SK-N-SH treated with all-trans-retinoic acid at 6 μM for 48 hours (cell line): ENCODE measurements at regions not wholly inside any gene's neighbourhood (a gene's known extent, or its start where the extent isn't known, plus 50 kb on each side); places are given as distances from the start of the nearest gene placed in this dataset.
"Not testable (repeated sequence)": the region's sequence is repeated elsewhere in the genome, so short reads cannot be mapped to it uniquely, and the experiment has no call there.

Experiments
- ARNTL ChIP-seq: fragments of 450-650 bp; formaldehyde crosslinking; IDR thresholded peaks from 2 replicates; pipeline ENCODE4 v1.5.0; 2020; ENCODE audit warnings: low read depth, mild to moderate bottlenecking, moderate library complexity, borderline replicate concordance
- CSRNP3 ChIP-seq: fragments of 250-450 bp; sonication (Bioruptor Pico); IDR thresholded peaks from 2 replicates; pipeline ENCODE4 v1.5.1; 2021; ENCODE audit warnings: mild to moderate bottlenecking, moderate library complexity
- ESRRG ChIP-seq: fragments of 250-450 bp; sonication (Bioruptor Pico); IDR thresholded peaks from 2 replicates; pipeline ENCODE4 v1.6.1; 2021; ENCODE audit warnings: mild to moderate bottlenecking
- OSR1 ChIP-seq: fragments of 250-450 bp; sonication (Bioruptor Pico); IDR thresholded peaks from 2 replicates; pipeline ENCODE4 v1.8.0; 2022; ENCODE audit warnings: moderate library complexity, mild to moderate bottlenecking, inconsistent platforms
- PATZ1 ChIP-seq: fragments of 250-450 bp; sonication (Bioruptor Pico); IDR thresholded peaks from 2 replicates; pipeline ENCODE4 v1.8.0; 2020; ENCODE audit warnings: mild to moderate bottlenecking, moderate library complexity, borderline replicate concordance
- POU6F1 ChIP-seq: fragments of 250-450 bp; sonication (Bioruptor Pico); IDR thresholded peaks from 2 replicates; pipeline ENCODE4 v1.8.0; 2021; ENCODE audit warnings: low read depth, mild to moderate bottlenecking, moderate library complexity, borderline replicate concordance
- PPARA ChIP-seq: fragments of 250-450 bp; sonication (Bioruptor Pico); IDR thresholded peaks from 2 replicates; pipeline ENCODE4 v1.5.0; 2020; ENCODE audit warnings: mild to moderate bottlenecking, borderline replicate concordance
- RARB ChIP-seq: fragments of 250-450 bp; sonication (Bioruptor Pico); IDR thresholded peaks from 2 replicates; pipeline ENCODE4 v1.8.0; 2021; ENCODE audit warnings: mild to moderate bottlenecking, moderate library complexity
- TSHZ2 ChIP-seq: fragments of 250-450 bp; sonication (Bioruptor Pico); IDR thresholded peaks from 2 replicates; pipeline ENCODE4 v1.5.0; 2020; ENCODE audit warnings: mild to moderate bottlenecking, moderate library complexity
- ZC3H10 ChIP-seq: fragments of 250-450 bp; sonication (Bioruptor Pico); IDR thresholded peaks from 2 replicates; pipeline ENCODE4 v1.5.1; 2021; ENCODE audit warnings: mild to moderate bottlenecking, moderate library complexity
- ZFP3 ChIP-seq: fragments of 250-450 bp; sonication (Bioruptor Pico); IDR thresholded peaks from 2 replicates; pipeline ENCODE4 v1.5.0; 2020; ENCODE audit warnings: mild to moderate bottlenecking, moderate library complexity
- ZFP30 ChIP-seq: fragments of 450-650 bp; formaldehyde crosslinking; IDR thresholded peaks from 2 replicates; pipeline ENCODE4 v1.5.0; 2022; ENCODE audit warnings: mild to moderate bottlenecking, moderate library complexity

GRCh38 chr17:71205951-71206350 is 914.9 kb upstream of the SOX9 start:
- TF ChIP-seq RARB; OSR1; PPARA; POU6F1 (CRISPR knock-in tag); ARNTL (CRISPR knock-in tag); ZC3H10 (CRISPR knock-in tag); CSRNP3 (CRISPR knock-in tag); ZFP30 (CRISPR knock-in tag); TSHZ2; PATZ1; ESRRG (CRISPR knock-in tag); ZFP3 (CRISPR knock-in tag): not testable (repeated sequence)
